ENCODE measurements at regions not wholly inside any gene's neighbourhood (a gene's known extent, or its start where the extent isn't known, plus 50 kb on each side); places are given as distances from the start of the nearest gene placed in this dataset.

DNA sequence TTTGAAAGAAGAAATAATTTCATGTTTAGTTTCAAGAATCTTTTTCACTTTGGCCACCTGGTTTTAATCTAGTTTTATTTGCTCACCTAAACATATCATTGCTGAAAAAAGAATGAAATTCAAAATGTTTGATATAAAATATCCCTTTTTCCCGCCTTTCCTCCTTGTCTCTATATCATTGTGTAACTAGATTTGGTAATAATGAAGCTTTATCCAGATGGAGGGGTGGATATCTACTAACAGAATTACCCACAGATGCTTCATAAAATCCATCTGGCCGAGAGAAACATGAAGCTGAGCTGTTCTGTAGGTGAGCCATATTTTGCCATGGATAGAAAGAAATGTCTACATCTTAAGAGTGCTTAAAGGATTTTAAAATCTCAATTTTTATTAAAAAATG is 214.7 kb downstream of the ICE1 start:
- no peaks in the 10 kb centered on the region for H3K9me3 ChIP-seq
- intact Hi-C loops (cut with DNase I; ENCODE audit: low total_unique reads): no loop called here
- no peaks in the 10 kb centered on the region for H3K4me1 ChIP-seq
- no peaks in the 10 kb centered on the region for H3K36me3 ChIP-seq
- no peak for DNase-seq (ENCODE audit: low spot score in 2 of 2)
- TF ChIP-seq, protein P1, sequence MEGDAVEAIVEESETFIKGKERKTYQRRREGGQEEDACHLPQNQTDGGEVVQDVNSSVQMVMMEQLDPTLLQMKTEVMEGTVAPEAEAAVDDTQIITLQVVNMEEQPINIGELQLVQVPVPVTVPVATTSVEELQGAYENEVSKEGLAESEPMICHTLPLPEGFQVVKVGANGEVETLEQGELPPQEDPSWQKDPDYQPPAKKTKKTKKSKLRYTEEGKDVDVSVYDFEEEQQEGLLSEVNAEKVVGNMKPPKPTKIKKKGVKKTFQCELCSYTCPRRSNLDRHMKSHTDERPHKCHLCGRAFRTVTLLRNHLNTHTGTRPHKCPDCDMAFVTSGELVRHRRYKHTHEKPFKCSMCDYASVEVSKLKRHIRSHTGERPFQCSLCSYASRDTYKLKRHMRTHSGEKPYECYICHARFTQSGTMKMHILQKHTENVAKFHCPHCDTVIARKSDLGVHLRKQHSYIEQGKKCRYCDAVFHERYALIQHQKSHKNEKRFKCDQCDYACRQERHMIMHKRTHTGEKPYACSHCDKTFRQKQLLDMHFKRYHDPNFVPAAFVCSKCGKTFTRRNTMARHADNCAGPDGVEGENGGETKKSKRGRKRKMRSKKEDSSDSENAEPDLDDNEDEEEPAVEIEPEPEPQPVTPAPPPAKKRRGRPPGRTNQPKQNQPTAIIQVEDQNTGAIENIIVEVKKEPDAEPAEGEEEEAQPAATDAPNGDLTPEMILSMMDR (IDR thresholded peaks at IDR 0.05): no peak
- TF ChIP-seq POLR2A (IDR thresholded peaks at IDR 0.05) (no peak), POLR2AphosphoS5 (IDR thresholded peaks at IDR 0.05) (no peak)
- H3K4me3 ChIP-seq: no peak overlapping the region
- H3K27ac ChIP-seq: no peak overlapping the region
- H3K27me3 ChIP-seq: no peaks in the 10 kb centered on the region

DNA sequence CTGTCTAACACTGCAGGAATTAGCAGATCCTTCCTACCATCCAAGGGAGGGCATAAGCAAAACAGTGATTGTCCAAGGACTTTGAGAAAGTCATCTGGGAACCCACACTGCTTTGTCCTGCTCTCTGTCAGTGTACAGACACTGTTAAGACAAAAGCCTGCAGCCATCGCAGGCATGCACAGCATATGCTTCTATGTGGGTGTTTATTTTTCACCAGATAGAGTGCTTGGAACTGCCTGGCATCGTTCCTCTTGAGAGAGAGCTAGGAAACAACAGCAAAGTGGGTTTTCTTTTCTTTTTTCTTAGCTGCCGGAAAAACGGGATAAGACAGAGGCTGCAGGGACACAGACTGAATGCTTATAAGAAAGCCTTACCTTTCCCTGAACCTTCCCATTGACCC is 212.3 kb downstream of the ICE1 start:
- TF ChIP-seq, protein P1 (IDR thresholded peaks at IDR 0.05): no peak
- Histone ChIP-seq H3K36me3 (no peaks in the 10 kb centered on the region), H3K9me3 (no peaks in the 10 kb centered on the region), H3K27me3 (no peaks in the 10 kb centered on the region), H3K27ac (no peak overlapping the region), H3K4me1 (no peaks in the 10 kb centered on the region), H3K4me3 (no peak overlapping the region)
- intact Hi-C loops (cut with DNase I; ENCODE audit: low total_unique reads): no loop called here
- no peak for DNase-seq (ENCODE audit: low spot score in 2 of 2)

DNA sequence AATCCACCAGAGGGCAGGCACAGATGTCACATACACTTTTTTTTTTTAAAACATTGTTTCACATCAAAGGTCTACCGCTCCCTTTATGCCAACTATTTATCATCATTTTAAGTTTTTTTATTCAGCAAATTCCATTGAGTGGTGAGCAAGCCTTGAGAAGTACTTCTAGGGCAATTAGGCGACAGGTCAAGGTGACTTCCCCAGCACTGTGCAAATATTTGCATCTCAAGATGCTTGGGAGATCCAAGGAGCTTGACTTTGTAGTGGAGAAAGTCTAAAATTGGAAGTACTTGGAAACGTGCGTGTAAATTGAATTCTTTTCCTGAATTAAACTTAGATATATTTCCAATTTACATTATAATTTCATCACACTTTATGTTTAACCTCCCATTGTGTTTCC is 211.1 kb downstream of the ICE1 start:
- DNase-seq (ENCODE audit: low spot score in 2 of 2): no peak
- TF ChIP-seq, protein P1 (IDR thresholded peaks at IDR 0.05): no peak
- no peak for TF ChIP-seq POLR2AphosphoS5 (IDR thresholded peaks at IDR 0.05)
- TF ChIP-seq POLR2A (IDR thresholded peaks at IDR 0.05): no peak
- H3K4me3 ChIP-seq: no peak overlapping the region
- no peaks in the 10 kb centered on the region for H3K4me1 ChIP-seq
- H3K9me3 ChIP-seq: no peaks in the 10 kb centered on the region
- no peaks in the 10 kb centered on the region for H3K36me3 ChIP-seq
- H3K27ac ChIP-seq: no peak overlapping the region
- no peaks in the 10 kb centered on the region for H3K27me3 ChIP-seq
- intact Hi-C loops (cut with DNase I; ENCODE audit: low total_unique reads): no loop called here

DNA sequence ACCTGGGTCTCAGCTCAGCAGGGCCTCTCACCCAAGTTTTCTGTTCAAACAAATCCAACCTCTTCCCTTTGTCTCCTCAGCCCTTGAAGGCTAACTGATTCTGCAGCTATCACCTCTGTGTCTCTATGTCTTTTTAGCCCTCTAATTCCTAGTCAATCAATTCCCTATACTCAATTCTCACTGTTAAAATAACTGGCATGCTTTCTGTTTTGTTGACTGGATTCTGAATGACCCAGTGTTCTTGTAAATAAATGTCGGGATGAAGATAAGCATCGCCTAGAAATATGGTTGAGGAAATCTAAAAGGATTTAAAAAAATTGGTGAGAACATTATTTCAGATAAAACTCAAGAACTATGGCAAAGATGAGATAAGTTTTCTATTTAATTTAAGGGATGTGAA is 210.2 kb downstream of the ICE1 start:
- Histone ChIP-seq H3K36me3 (no peaks in the 10 kb centered on the region), H3K9me3 (no peaks in the 10 kb centered on the region), H3K27me3 (no peaks in the 10 kb centered on the region), H3K4me3 (no peak overlapping the region), H3K27ac (no peak overlapping the region), H3K4me1 (no peaks in the 10 kb centered on the region)
- TF ChIP-seq, protein P1 (IDR thresholded peaks at IDR 0.05): no peak
- no peak for TF ChIP-seq POLR2A (IDR thresholded peaks at IDR 0.05)
- TF ChIP-seq POLR2AphosphoS5 (IDR thresholded peaks at IDR 0.05): no peak
- intact Hi-C loops (cut with DNase I; ENCODE audit: low total_unique reads): no loop called here
- no peak for DNase-seq (ENCODE audit: low spot score in 2 of 2)

DNA sequence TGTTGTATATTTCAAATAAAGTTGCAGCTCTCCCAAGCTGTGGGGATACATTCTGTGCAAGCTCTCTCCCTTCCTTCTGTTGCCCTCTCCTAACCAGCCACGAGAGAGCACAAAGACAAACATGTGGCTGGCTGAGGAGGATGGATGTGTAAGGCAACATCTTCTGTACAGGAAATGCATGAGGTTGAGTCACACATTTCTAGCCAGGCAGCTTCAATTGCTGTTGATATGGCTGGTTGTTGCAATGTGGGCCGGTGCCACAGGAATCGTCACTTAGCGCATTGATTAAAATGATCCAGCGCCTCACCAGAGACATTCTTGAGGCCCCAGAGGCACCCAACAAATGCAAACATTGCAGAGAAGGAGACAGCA is 207.1 kb downstream of the ICE1 start:
- TF ChIP-seq POLR2AphosphoS5 (IDR thresholded peaks at IDR 0.05): no peak
- TF ChIP-seq POLR2A (IDR thresholded peaks at IDR 0.05): no peak
- TF ChIP-seq, protein P1 (IDR thresholded peaks at IDR 0.05): no peak
- Histone ChIP-seq H3K27ac (no peak overlapping the region), H3K27me3 (no peaks in the 10 kb centered on the region), H3K36me3 (no peaks in the 10 kb centered on the region), H3K4me1 (no peaks in the 10 kb centered on the region), H3K4me3 (no peak overlapping the region), H3K9me3 (peaks cover 0 to 13% of the 10 kb centered on the region in 2 donors)
- intact Hi-C loops (cut with DNase I; ENCODE audit: low total_unique reads): no loop called here
- no peak for DNase-seq (ENCODE audit: low spot score in 2 of 2)

Data from breast epithelium (tissue), 4 donors.